Ovary (tissue), 3 donors: ENCODE measurements at regions not wholly inside any gene's neighbourhood (a gene's known extent, or its start where the extent isn't known, plus 50 kb on each side); places are given as distances from the start of the nearest gene placed in this dataset.

Experiments
- EP300 ChIP-seq: sonication (generic); formaldehyde crosslinking; IDR thresholded peaks from one replicate; pipeline ENCODE4 v1.6.1; 2017; ENCODE audit warnings: antibody characterized with exemption
- POLR2A ChIP-seq: fragments of 450-650 bp; IDR thresholded peaks from one replicate; pipeline ENCODE4 v1.6.1; 2017; ENCODE audit warnings: antibody characterized with exemption, mild to moderate bottlenecking, moderate library complexity
- TF ChIP-seq, protein P1 (sequence below), 3 donors: fragments of 450-650 bp in 2 of 3; fragments of 200-600 bp in 1 of 3; IDR thresholded peaks; one replicate each; pipeline versions ENCODE4 v1.5.1 to v1.8.0; 2016 to 2022; ENCODE audit warnings: antibody characterized with exemption in 3 of 3, mild to moderate bottlenecking in 1 of 3
- donor health status: DM: no; HTN: no; CAD: no.

DNA sequence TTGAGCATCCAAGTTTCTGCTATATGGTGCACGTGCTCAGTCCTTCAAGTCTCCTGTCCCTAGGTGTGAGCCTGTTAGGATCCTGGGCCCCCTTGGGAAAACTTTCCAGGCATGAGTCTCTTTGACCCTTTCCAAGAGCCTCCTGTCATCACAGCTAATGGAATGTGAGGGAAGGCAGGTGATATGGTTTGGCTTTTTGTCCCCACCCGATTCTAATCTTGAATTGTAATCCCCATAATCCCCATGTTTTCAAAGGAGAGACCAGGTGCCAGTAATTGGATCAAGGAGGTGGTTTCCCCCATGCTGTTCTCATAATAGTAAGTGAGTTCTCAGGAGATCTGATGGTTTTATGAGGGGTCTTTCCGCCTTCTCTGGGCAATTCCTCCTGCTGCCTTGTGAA lies 265.5 kb downstream of the ATP23 start:
- TF ChIP-seq, protein P1, sequence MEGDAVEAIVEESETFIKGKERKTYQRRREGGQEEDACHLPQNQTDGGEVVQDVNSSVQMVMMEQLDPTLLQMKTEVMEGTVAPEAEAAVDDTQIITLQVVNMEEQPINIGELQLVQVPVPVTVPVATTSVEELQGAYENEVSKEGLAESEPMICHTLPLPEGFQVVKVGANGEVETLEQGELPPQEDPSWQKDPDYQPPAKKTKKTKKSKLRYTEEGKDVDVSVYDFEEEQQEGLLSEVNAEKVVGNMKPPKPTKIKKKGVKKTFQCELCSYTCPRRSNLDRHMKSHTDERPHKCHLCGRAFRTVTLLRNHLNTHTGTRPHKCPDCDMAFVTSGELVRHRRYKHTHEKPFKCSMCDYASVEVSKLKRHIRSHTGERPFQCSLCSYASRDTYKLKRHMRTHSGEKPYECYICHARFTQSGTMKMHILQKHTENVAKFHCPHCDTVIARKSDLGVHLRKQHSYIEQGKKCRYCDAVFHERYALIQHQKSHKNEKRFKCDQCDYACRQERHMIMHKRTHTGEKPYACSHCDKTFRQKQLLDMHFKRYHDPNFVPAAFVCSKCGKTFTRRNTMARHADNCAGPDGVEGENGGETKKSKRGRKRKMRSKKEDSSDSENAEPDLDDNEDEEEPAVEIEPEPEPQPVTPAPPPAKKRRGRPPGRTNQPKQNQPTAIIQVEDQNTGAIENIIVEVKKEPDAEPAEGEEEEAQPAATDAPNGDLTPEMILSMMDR (IDR thresholded peaks at IDR 0.05): no peak
- TF ChIP-seq POLR2A: no peak
- no peak for TF ChIP-seq EP300
